MCF 10A (cell line): ENCODE measurements at regions not wholly inside any gene's neighbourhood (a gene's known extent, or its start where the extent isn't known, plus 50 kb on each side); places are given as distances from the start of the nearest gene placed in this dataset.

Experiments used
- BruUV-seq: library from RNA; stranded (reverse); fragments of 400-500 nt; replicated peaks from 2 replicates; lab custom pipeline; 2021; lab: Mats Ljungman, UMichigan
- CTCF ChIA-PET: fragments of 300-600 bp; sonication (Branson Sonifier 250); formaldehyde crosslinking; extraction: SDS; loops from one replicate; lab custom pipeline; 2021; ENCODE audit warnings: antibody characterized with exemption, inconsistent platforms; lab: Yijun Ruan, JAX
- POLR2A ChIA-PET: fragments of 300-600, 350-650 bp; sonication (Branson Sonifier 250); formaldehyde crosslinking; extraction: SDS; loops from one replicate; lab custom pipeline; 2020; ENCODE audit warnings: antibody characterized with exemption, inconsistent platforms; lab: Yijun Ruan, JAX
- DNase-seq: peaks from one replicate; pipeline ENCODE4 v3.0.0-alpha.2; 2018; ENCODE audit not compliant: unreplicated experiment
- H3K27ac Mint-ChIP-seq: one replicate; pipeline ENCODE4 v1.8.0; 2022; ENCODE audit warnings: mild to moderate bottlenecking, low read depth, mixed read lengths; ENCODE audit not compliant: unreplicated experiment
- H3K27me3 Mint-ChIP-seq: one replicate; pipeline ENCODE4 v1.8.0; 2022; ENCODE audit warnings: mixed read lengths; ENCODE audit not compliant: insufficient read depth, unreplicated experiment
- H3K36me3 Mint-ChIP-seq: one replicate; pipeline ENCODE4 v1.8.0; 2022; ENCODE audit warnings: mild to moderate bottlenecking, moderate library complexity, mixed read lengths; ENCODE audit not compliant: insufficient read depth, unreplicated experiment
- H3K4me1 Mint-ChIP-seq: one replicate; pipeline ENCODE4 v1.8.0; 2022; ENCODE audit warnings: mixed read lengths; ENCODE audit not compliant: insufficient read depth, unreplicated experiment
- H3K4me3 Mint-ChIP-seq: one replicate; pipeline ENCODE4 v1.8.0; 2022; ENCODE audit warnings: mild to moderate bottlenecking, moderate library complexity, mixed read lengths; ENCODE audit not compliant: unreplicated experiment
- H3K9me3 Mint-ChIP-seq: one replicate; pipeline ENCODE4 v1.8.0; 2022; ENCODE audit warnings: mixed read lengths; ENCODE audit not compliant: unreplicated experiment
- CTCF ChIP-seq: fragments of 200-600 bp; IDR thresholded peaks from one replicate; pipeline ENCODE4 v1.8.0; 2022; ENCODE audit warnings: antibody characterized with exemption, mild to moderate bottlenecking; ENCODE audit not compliant: unreplicated experiment
- intact Hi-C: fragments of 100-400 bp; cut with micrococcal nuclease; formaldehyde crosslinking; loops from 2 replicates; pipeline ENCODE4 v1.14.1; 2022

- ChIA-PET POLR2A (interaction anchor here (1.3 kb wide), 1 partner anchor 8 kb away, joined by 9 read pairs; no protein-coding TSS in a partner anchor), CTCF (interaction anchor here (0.5 kb wide), 1 partner anchor 906 kb away, joined by 3 read pairs; no protein-coding TSS in a partner anchor)
- no peak overlapping the region for H3K4me3 Mint-ChIP-seq
- H3K27ac Mint-ChIP-seq, result no peak overlapping the region
- peaks cover 11% of the 10 kb centered on the region for H3K27me3 Mint-ChIP-seq
- no peak for TF ChIP-seq CTCF
- DNase-seq, result no peak
- BruUV-seq, result no TSS peak
- H3K9me3 Mint-ChIP-seq, result peaks cover 10% of the 10 kb centered on the region
- no peaks in the 10 kb centered on the region for H3K36me3 Mint-ChIP-seq
- intact Hi-C loops, result no loop called here
- H3K4me1 Mint-ChIP-seq, result no peaks in the 10 kb centered on the region
Measured at GRCh38 chr9:27792971-27793689, 219.8 kb upstream of the C9orf72 start.

GRCh38 chr9:27799326-27799725 lies 226.0 kb upstream of the C9orf72 start:
- Mint-ChIP-seq H3K27me3 (peaks cover 10% of the 10 kb centered on the region), H3K4me1 (no peaks in the 10 kb centered on the region), H3K36me3 (no peaks in the 10 kb centered on the region), H3K4me3 (no peak overlapping the region), H3K9me3 (peaks cover 8% of the 10 kb centered on the region), H3K27ac (no peak overlapping the region)
- POLR2A ChIA-PET, result interaction anchor here (0.7 to 1.2 kb wide), 2 partner anchors 10 to 12 kb away, joined by 3 to 4 read pairs; no protein-coding TSS in a partner anchor
- peak; percentile 34 for DNase-seq
- intact Hi-C loops, result no loop called here
- CTCF ChIA-PET, result interaction anchor here (1.2 kb wide), 1 partner anchor 20 kb away, joined by 3 read pairs; no protein-coding TSS in a partner anchor
- no peak for TF ChIP-seq CTCF
- no TSS peak for BruUV-seq

- no peak for DNase-seq
Measured at GRCh38 chr9:27800159-27800558, 226.9 kb upstream of the C9orf72 start.

More at GRCh38 chr9:27800159-27800558, 226.9 kb upstream of the C9orf72 start:
- no TSS peak for BruUV-seq
- no peak overlapping the region for H3K4me3 Mint-ChIP-seq
- intact Hi-C loops, result no loop called here
- TF ChIP-seq CTCF, result no peak
- ChIA-PET POLR2A (interaction anchor here (0.7 to 0.8 kb wide), 2 partner anchors 10 to 21 kb away, joined by 3 read pairs; no protein-coding TSS in a partner anchor), CTCF (interaction anchor here (1.2 kb wide), 1 partner anchor 19 kb away, joined by 3 read pairs; no protein-coding TSS in a partner anchor)
- no peak overlapping the region for H3K27ac Mint-ChIP-seq
- H3K9me3 Mint-ChIP-seq, result no peaks in the 10 kb centered on the region
- no peaks in the 10 kb centered on the region for H3K36me3 Mint-ChIP-seq
- H3K27me3 Mint-ChIP-seq, result peaks cover 10% of the 10 kb centered on the region
- no peaks in the 10 kb centered on the region for H3K4me1 Mint-ChIP-seq
